ENCODE measurements at regions not wholly inside any gene's neighbourhood (a gene's known extent, or its start where the extent isn't known, plus 50 kb on each side); places are given as distances from the start of the nearest gene placed in this dataset.
"Not testable (repeated sequence)": the region's sequence is repeated elsewhere in the genome, so short reads cannot be mapped to it uniquely, and the experiment has no call there.

DNA sequence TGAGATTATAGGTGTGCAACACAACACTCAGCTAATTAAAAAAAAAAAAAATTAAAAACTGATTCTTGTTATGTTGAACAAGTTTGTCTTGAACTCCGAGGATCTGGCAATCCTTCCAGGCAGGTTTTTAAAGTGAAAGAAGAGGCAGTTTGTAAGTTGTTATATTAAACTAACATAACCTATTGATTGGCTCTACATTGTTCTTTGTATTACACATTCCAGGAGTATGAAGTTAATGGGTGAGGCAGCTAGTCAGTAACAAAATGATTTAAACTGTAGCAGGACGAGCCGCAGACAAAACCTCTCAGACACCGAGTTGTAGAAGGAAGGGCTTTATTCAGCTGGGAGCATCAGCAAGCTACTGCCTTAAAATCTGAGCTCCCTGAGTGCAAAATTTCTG is 1953.9 kb upstream of the CDH6 start:
- in situ Hi-C loops (cut with HindIII; ENCODE audit: low sequenced_read_pairs): no loop called here

DNA sequence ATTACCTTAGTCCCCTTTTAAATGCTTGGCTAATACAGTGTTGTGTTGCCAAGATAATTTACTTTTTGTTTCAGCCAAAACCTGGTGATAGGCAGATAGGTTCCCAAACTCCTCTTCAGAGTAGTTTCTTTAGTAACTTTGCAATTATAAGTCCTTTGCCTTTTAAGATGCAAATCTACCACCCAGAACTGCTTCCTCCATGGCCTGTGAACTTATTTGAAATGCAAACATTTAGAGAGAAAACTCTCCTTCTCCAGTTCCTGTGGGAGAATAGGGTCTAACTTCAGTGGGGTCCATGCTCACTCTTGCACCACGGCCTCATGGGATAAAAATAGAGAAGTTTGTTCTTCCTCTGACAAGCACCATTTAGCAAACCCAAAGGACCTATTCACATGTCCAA is 1955.4 kb upstream of the CDH6 start:
- in situ Hi-C loops (cut with HindIII; ENCODE audit: low sequenced_read_pairs): no loop called here

DNA sequence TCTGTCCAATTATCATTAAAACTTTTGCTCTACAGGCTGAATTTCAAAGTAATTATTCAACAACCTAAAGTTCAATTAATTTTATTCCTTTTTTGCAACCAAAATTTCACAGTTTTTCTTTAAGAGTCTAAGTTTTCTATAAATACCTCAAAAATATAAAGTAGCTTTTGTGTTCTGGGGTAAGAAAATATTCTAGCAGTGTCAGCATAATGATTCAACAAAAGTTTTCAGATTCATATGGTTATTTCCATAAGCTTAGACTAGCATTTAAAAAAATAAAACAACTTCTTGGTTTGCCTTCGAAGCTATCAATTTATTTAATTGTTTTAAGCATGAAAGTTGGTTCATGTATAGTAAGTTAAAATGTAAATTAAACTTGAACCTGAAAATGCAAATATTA is 1962.3 kb upstream of the CDH6 start:
- in situ Hi-C loops (cut with HindIII; ENCODE audit: low sequenced_read_pairs): loop anchor here (5.0 kb wide), 1 partner anchor 51 kb away; no protein-coding TSS in a partner anchor

DNA sequence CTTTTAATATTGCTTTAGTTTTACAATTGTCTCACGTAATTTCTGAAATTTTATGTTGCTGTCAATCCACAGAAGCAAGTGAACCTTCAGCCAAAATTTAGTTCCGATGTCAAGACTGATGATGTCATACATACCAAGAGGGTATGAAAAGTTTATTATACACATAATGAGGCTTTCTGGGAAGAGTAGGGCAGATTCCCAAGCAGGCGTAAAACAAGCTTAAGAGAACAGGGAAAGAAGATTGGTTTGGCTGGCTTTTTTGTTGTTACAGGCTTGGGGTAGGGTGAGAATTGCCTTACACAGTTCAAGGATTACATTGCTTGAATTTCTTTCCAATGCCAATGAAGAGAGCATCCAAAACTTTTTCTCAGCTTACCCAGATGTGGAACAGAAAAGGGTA is 1962.9 kb upstream of the CDH6 start:
- in situ Hi-C loops (cut with HindIII; ENCODE audit: low sequenced_read_pairs): loop anchor here (5.0 kb wide), 1 partner anchor 52 kb away; no protein-coding TSS in a partner anchor

DNA sequence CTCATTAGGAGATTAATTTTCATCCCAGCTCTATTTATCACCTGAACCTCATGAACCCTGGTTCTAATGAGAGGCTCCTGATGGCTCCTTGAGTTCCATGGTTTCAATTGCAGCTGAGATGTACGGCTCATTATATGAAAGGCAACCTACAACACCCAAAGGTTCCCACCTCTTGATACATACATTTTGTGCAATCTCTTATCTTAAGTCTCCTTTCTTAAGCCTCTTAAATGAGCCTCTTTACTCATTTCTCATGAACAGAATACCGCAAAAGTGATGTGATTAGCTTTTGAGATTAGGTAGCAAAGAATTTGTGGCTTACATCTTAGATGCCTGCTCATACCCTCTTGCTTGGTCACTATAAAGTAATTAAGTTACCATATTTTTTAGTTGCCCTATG is 1964.0 kb upstream of the CDH6 start:
- in situ Hi-C loops (cut with HindIII; ENCODE audit: low sequenced_read_pairs): no loop called here

DNA sequence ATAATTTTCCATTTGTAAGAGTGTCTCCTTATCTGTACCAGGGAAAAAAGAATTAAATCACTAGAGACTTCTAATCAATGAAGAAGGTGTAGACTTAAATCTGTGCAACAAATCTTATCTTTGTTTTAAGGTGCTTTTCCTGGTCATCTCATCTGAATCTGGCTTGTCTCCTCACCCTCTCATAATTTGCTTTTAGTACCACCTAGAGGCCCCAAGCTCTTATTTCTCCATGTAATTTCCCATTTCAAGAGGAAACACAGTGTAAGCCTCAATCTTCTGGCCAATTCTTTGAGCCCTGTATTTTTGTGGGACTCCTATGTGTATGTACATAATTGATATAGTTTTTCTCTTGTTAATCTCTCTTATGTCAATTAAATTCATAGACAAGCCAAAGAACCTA is 1975.3 kb upstream of the CDH6 start:
- in situ Hi-C loops (cut with HindIII; ENCODE audit: low sequenced_read_pairs): no loop called here

DNA sequence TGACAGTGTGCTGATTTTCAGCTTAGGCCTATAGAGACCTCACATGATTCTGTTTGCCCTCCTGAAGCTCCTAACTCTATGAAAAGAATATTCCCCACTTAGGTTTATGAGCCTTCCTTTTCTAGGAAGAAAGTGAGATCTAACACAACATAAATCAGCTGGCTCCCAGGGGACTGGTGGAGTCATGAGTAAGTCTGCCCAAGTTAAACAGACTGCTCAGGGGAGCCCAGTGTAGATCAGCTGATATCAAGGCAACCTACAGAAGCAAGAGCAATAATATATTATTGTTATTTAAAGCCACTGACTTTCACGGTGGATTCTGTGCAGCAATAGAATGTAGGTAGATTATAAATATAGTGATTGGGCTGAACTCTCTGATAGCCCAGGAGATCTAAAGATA is 1978.6 kb upstream of the CDH6 start:
- in situ Hi-C loops (cut with HindIII; ENCODE audit: low sequenced_read_pairs): no loop called here

DNA sequence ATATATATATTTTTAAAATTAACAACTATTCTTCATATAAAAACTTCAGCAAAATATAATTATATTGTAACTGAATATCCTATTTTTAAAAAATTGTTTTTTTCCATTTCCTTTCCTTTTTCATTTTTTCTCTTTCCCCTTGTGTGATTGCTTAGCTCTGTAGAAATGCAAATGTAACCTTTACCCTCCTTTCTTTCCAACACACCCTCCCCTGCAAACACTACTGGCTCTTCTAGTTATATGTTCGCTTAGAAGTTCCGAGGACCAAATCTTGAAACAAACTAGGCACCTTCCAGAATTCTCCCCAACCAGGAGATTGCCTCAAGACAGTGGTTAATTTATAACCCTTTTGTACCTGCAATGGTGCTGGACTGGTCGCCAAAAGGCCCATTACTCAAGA is 1980.0 kb upstream of the CDH6 start:
- in situ Hi-C loops (cut with HindIII; ENCODE audit: low sequenced_read_pairs): no loop called here

DNA sequence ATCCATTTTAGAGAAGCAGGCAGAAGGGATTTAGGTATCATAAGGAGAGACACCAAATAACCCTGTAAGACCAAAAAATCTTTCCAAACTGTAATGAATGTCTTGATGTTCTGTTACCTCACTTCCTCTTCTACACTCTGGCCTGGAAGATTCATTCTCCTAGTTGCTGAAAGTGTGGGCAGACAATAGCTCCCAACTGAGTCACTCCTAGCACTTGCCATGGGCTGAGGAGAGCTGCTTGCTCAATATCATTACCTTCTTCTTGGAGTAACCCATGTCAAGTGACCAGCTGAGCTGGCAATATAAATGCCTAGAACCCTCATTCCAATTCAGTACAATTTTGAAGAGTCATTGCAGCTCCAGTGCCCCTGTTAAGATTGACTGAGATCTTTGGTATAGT is 1985.5 kb upstream of the CDH6 start:
- in situ Hi-C loops (cut with HindIII; ENCODE audit: low sequenced_read_pairs): no loop called here

DNA sequence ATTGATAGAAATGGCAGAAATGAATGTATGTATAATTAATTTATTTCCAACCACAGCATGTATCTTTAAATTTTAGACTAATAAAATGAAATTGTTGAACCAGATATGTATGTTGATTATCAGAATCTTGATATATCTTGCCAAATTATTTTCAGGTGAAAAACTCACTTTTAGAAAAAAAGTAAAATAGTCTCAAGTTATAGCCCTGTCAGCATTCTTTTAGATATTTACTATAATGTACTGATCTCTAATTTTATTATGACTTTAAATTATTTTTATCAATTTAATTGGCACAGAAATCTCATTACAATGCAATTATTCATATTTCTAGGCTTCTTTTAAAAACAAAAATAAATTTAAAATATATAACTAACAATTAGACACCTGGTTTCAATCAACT is 1990.4 kb upstream of the CDH6 start:
- in situ Hi-C loops (cut with HindIII; ENCODE audit: low sequenced_read_pairs): no loop called here

DNA sequence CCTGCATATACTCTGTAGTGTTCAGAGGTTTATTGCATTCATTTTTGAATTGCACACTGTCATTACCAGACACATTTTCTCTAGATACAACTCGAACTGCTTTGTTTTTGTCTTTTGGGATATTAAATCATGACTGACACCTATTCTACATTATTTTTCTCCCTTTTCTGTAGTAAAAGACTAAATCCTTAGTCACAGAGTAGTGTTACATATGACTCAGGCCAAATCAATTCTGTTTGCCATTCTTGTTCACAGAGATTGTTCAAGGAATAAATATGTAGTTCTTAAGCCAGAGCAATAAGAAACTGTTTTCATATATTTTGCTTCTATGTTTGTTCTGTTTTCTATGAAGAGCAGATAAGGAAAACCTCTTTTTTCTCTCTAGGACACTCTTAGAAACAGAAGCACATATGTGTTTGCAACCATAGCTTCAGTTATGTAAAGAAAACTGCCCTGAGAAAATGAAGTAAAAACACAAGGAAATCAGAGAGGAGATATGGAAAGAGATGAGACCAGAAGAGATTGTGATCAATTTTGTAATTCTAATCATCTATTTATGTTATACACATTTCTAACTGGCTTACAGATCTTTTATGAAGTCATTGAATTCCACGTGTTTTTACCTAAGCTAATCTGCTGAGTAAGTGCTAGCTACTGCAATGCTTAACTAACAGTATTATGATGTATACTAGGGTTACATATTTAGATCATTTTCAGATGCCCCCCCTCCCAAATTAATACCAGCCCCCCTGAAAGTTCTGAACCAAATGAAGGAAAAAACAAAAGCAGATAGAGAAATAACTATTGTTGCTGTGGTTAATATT is 1995.6 kb upstream of the CDH6 start:
- in situ Hi-C loops (cut with HindIII; ENCODE audit: low sequenced_read_pairs): no loop called here

DNA sequence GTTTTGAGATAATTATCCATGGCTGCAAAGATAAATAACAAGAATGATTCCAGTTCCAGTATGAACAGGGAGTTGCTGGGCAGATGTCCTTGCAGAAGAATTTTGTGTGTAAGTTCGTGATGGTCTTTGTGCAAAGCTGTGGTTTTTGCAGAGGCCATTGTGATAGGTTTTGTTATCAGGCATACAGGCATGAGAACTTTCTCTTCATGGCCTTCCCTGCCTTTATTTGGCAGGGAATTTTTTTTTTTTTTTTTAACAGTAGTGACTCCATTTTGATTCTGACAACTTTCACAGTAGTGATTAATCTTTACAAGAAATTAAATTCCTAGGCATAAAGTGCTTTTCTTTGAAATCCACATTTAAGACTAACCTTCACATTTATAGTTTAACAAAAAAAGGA is 1999.5 kb upstream of the CDH6 start:
- in situ Hi-C loops (cut with HindIII; ENCODE audit: low sequenced_read_pairs): no loop called here

DNA sequence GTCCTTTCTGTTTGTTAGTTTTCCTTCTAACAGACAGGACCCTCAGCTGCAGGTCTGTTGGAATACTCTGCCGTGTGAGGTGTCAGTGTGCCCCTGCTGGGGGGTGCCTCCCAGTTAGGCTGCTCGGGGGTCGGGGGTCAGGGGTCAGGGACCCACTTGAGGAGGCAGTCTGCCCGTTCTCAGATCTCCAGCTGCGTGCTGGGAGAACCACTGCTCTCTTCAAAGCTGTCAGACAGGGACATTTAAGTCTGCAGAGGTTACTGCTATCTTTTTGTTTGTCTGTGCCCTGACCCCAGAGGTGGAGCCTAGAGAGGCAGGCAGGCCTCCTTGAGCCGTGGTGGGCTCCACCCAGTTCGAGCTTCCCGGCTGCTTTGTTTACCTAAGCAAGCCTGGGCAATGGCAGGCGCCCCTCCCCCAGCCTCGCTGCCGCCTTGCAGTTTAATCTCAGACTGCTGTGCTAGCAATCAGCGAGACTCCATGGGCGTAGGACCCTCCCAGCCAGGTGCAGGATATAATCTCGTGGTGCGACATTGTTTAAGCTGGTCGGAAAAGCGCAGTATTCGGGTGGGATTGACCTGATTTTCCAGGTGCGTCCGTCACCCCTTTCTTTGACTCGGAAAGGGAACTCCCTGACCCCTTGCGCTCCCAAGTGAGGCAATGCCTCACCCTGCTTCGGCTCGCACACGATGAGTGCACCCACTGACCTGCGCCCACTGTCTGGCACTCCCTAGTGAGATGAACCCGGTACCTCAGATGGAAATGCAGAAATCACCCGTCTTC is 2002.0 kb upstream of the CDH6 start:
- in situ Hi-C loops (cut with HindIII; ENCODE audit: low sequenced_read_pairs): not testable (repeated sequence)

DNA sequence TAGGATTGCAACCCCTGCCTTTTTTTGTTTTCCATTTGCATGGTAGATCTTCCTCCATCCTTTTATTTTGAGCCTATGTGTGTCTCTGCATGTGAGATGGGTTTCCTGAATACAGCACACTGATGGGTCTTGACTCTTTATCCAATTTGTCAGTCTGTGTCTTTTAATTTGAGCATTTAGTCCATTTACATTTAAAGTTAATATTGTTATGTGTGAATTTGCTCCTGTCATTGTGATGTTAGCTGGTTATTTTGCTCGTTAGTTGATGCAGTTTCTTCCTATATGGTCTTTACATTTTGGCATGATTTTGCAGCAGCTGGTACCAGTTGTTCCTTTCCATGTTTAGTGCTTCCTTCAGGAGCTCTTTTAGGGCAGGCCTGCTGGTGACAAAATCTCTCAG is 2003.1 kb upstream of the CDH6 start:
- in situ Hi-C loops (cut with HindIII; ENCODE audit: low sequenced_read_pairs): not testable (repeated sequence)

DNA sequence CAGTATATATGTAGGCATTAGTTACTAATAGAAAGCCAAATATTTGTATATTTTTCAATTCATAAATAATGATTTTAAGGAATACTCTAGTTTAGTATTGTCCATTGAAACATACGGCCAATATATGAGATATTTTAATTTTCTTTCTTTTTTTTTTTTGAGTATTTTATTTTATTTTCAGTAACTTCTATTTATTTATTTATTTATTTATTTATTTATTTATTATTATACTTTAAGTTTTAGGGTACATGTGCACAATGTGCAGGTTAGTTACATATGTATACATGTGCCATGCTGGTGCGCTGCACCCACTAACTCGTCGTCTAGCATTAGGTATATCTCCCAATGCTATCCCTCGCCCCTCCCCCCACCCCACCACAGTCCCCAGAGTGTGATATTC is 2007.1 kb upstream of the CDH6 start:
- in situ Hi-C loops (cut with HindIII; ENCODE audit: low sequenced_read_pairs): not testable (repeated sequence)

DNA sequence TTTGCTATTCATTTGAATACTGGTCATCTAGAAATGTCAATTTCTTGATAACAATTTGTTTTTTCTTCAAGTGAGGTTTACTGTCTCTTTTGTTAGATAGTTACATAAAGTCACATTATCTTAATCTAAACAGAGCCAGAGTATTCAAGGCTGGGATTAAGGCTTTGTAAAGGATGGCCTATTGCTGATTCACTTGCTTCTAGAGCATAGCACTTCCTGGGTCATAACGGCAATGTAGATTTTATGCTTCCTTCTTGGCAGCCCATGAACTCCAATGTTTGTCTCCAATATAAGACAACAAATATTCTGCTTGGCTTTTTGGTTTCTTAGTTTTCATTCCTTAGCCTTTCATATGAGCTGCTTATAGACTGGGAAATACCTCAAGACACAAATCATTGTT is 2007.9 kb upstream of the CDH6 start:
- in situ Hi-C loops (cut with HindIII; ENCODE audit: low sequenced_read_pairs): no loop called here

DNA sequence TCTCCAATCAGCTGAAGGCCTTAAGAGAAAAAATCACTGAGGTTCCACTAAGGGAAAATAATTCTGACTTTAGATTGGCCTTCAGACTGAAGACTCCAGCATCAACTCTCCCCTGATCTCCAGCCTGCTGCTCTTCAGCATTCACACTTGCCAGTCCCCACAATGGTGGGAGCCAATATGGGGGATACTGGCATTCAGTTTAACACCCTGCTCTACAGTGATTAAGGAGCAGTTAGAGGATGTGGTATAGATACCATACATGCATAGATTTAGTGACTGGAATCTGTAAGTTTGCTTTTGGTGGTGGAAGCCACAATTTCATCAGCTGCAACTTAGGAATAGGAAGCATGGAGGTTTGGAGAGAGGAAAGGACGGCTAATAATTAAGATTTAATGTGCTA is 2017.7 kb upstream of the CDH6 start:
- in situ Hi-C loops (cut with HindIII; ENCODE audit: low sequenced_read_pairs): no loop called here

DNA sequence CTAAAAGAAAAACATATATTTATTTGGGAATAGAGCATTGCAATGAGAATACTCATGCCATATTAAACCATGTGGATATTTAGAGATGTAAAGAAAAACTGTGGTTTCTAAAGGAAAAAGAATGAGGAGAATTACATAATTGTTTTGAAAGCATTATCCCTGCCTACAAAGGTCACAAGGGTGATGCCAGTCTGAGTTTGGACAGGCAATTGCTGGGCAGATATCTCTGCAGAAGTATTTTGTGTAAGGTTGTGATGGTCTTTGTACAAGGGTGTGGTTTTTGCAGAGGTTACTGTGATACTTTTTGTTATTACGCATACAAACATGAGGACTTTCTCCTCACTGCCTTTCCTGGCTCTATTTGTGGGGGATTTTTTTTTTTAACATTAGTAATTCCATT is 2022.9 kb upstream of the CDH6 start:
- in situ Hi-C loops (cut with HindIII; ENCODE audit: low sequenced_read_pairs): no loop called here

DNA sequence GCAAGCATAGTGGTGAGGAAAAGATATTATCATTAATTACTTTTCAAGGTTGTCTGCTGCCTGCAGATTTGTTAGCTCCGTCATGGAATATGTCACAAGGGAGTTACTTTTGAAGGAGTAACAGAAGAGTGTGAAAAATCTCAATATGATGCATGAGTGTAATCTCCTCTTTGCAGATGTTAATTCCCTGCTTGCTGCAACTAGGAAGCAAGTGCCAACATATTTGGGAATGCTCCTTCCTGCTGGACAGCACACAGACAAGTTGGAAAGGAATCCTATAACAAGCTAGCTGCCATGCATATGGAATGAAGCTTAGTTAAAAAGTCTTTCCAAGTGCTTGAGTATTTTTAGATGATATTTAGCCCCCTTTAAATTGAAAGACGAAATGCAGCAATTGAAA is 2023.6 kb upstream of the CDH6 start:
- in situ Hi-C loops (cut with HindIII; ENCODE audit: low sequenced_read_pairs): no loop called here

DNA sequence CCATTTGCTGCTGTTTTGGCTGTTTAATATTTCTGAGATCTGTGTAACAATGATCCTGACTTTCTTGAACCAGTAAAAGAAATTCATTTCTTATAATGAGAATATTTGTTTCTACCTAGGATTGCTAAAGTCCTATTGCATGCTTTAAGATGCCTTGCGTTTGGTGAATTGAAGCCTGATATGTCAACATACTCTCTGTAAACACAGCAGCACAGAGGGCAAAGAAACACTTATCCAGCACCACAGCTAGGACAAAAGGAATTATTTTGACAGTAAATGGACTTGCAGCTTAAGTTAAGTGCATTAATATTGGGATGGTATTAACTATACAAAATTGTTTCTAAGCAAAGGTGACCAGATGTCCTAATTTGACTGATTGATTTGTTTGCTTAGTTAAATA is 2031.2 kb upstream of the CDH6 start:
- in situ Hi-C loops (cut with HindIII; ENCODE audit: low sequenced_read_pairs): no loop called here

DNA sequence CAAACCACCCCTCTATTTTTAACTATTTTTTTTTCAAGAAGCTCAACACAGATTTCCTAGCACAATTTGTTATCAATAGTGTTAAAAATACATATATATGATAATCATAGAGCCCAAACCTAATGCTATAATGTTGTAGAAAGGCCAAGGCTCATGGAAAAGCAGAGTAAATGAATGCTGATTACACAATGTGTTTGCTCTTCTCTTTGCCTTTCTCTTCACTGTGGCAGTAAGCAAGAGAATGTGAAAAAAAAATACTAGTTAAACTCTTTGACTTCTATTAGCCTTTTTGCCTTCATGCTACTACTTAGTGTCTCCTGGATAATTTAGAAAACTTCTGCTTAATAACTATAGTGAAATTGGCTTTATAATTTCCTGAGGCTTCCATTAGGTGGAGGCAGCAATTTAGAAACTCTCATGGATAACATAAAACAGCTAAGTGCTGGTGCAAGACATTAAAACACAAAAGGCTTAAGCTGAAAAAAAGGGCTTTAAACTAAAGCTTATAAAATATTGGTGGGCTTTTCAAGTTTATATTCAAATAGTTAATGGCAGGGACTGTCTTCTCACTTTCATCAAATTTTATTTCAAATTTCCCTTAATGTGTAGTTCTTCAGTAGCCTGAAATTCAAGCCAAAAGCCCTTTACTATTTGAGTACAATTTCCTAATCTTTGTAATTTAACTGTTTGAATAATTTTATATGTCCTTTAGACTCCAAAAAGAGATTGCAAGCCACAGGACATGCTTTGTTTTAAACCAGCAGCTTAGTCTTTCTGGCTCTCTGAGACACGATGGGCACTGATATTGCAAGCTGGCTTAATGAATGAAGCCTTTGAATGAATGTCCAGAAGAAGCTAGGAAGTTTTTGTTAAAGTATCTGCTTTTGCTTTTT is 2031.8 kb upstream of the CDH6 start:
- in situ Hi-C loops (cut with HindIII; ENCODE audit: low sequenced_read_pairs): no loop called here
